IMR-90 (cell line): ENCODE measurements at regions not wholly inside any gene's neighbourhood (a gene's known extent, or its start where the extent isn't known, plus 50 kb on each side); places are given as distances from the start of the nearest gene placed in this dataset.

Experiments used
- ATAC-seq: fragments of 200-7000 bp; cut with Tn5 transposase; 2 replicates; pipeline ENCODE4 v1.9.1; 2020; ENCODE audit warnings: low read depth, mild to moderate bottlenecking, moderate library complexity
- BruUV-seq: library from RNA; stranded (reverse); fragments of 400-500 nt; replicated peaks from 2 replicates; lab custom pipeline; 2021; lab: Mats Ljungman, UMichigan
- CTCF ChIA-PET: fragments of 300-600 bp; formaldehyde crosslinking; extraction: SDS; loops from one replicate; lab custom pipeline; 2021; ENCODE audit warnings: antibody characterized with exemption; lab: Yijun Ruan, JAX
- POLR2A ChIA-PET: fragments of 300-600 bp; sonication (Branson Sonifier 250); formaldehyde crosslinking; loops from one replicate; lab custom pipeline; 2022; ENCODE audit warnings: antibody characterized with exemption; ENCODE audit not compliant: unreplicated experiment; lab: Charles Lee
- DNase-seq: peaks from one replicate; pipeline ENCODE4 v3.0.0; 2013
- H2AFZ ChIP-seq: replicated peaks from 2 replicates; pipeline ENCODE3; 2013; ENCODE audit warnings: low read length, mild to moderate bottlenecking; ENCODE audit not compliant: poor library complexity
- H2AK5ac ChIP-seq: 2 replicates; pipeline ENCODE4 v1.6.1; 2013; ENCODE audit warnings: low read depth, low read length, inconsistent platforms
- H2AK9ac ChIP-seq: replicated peaks from 2 replicates; pipeline ENCODE3; 2013; ENCODE audit warnings: mild to moderate bottlenecking, low read depth, low read length, moderate library complexity; ENCODE audit not compliant: poor library complexity
- H2BK120ac ChIP-seq: 2 replicates; pipeline ENCODE4 v1.6.1; 2013; ENCODE audit warnings: low read depth, low read length, inconsistent platforms
- H2BK15ac ChIP-seq: 3 replicates; pipeline ENCODE4 v1.6.1; 2013; ENCODE audit warnings: low read depth, low read length, inconsistent platforms
- H2BK20ac ChIP-seq: 2 replicates; pipeline ENCODE4 v1.6.1; 2013; ENCODE audit warnings: low read depth, mild to moderate bottlenecking, inconsistent platforms, low read length, moderate library complexity
- H2BK5ac ChIP-seq: 2 replicates; pipeline ENCODE4 v1.6.1; 2013; ENCODE audit warnings: mild to moderate bottlenecking, low read depth, low read length, inconsistent platforms; ENCODE audit not compliant: poor library complexity, severe bottlenecking
- H3K14ac ChIP-seq: replicated peaks from 2 replicates; pipeline ENCODE4 v1.6.1; 2013; ENCODE audit warnings: low read depth, low read length, inconsistent platforms
- H3K18ac ChIP-seq: 2 replicates; pipeline ENCODE4 v1.6.1; 2013; ENCODE audit warnings: low read depth, low read length, control low read depth
- H3K23ac ChIP-seq: 2 replicates; pipeline ENCODE4 v1.6.1; 2013; ENCODE audit warnings: low read depth, low read length, inconsistent platforms
- H3K27ac ChIP-seq: 2 replicates; pipeline ENCODE4 v1.5.1; 2013; ENCODE audit warnings: mild to moderate bottlenecking, control low read depth, low read length; ENCODE audit not compliant: insufficient read depth
- H3K27me3 ChIP-seq: 2 replicates; pipeline ENCODE4 v1.6.1; 2013; ENCODE audit warnings: low read length; ENCODE audit not compliant: control insufficient read depth, insufficient read depth
- H3K36me3 ChIP-seq: 2 replicates; pipeline ENCODE4 v1.6.1; 2013; ENCODE audit warnings: low read length, mixed read lengths; ENCODE audit not compliant: control insufficient read depth, insufficient read depth
- H3K4ac ChIP-seq: 2 replicates; pipeline ENCODE4 v1.6.1; 2013; ENCODE audit warnings: low read depth, low read length, inconsistent platforms
- H3K4me1 ChIP-seq: 2 replicates; pipeline ENCODE4 v1.6.1; 2013; ENCODE audit warnings: low read length, mixed read lengths; ENCODE audit not compliant: control insufficient read depth, insufficient read depth
- H3K4me2 ChIP-seq: 2 replicates; pipeline ENCODE4 v1.6.1; 2013; ENCODE audit warnings: low read depth, mild to moderate bottlenecking, control low read depth, low read length, moderate library complexity
- H3K4me3 ChIP-seq: 2 replicates; pipeline ENCODE4 v1.5.1; 2013; ENCODE audit warnings: low read depth, mild to moderate bottlenecking, control low read depth, low read length, moderate library complexity; ENCODE audit not compliant: insufficient read depth
- H3K56ac ChIP-seq: 2 replicates; pipeline ENCODE4 v1.6.1; 2013; ENCODE audit warnings: low read length, inconsistent platforms; ENCODE audit not compliant: insufficient read depth; ENCODE audit errors: extremely low read depth
- H3K79me1 ChIP-seq, 2 experiments: 2 replicates each; pipeline ENCODE4 v1.6.1; 2013; ENCODE audit warnings: low read length in 2 of 2, inconsistent platforms in 1 of 2, low read depth in 1 of 2
- H3K9ac ChIP-seq: 2 replicates; pipeline ENCODE4 v1.6.1; 2013; ENCODE audit warnings: low read depth, low read length, control low read depth
- H3K9me1 ChIP-seq: 2 replicates; pipeline ENCODE4 v1.6.1; 2013; ENCODE audit warnings: low read length, inconsistent platforms; ENCODE audit not compliant: insufficient read depth
- H3K9me3 ChIP-seq: 2 replicates; pipeline ENCODE4 v1.6.1; 2013; ENCODE audit warnings: low read length; ENCODE audit not compliant: control insufficient read depth, insufficient read depth
- H4K20me1 ChIP-seq: 2 replicates; pipeline ENCODE4 v1.6.1; 2013; ENCODE audit warnings: low read length, inconsistent platforms; ENCODE audit not compliant: insufficient read depth
- H4K5ac ChIP-seq: 2 replicates; pipeline ENCODE4 v1.6.1; 2013; ENCODE audit warnings: mild to moderate bottlenecking, low read depth, low read length, control low read depth
- H4K8ac ChIP-seq, 2 experiments: 2 replicates each; pipeline ENCODE4 v1.6.1; 2013; ENCODE audit warnings: low read depth in 2 of 2, low read length in 2 of 2, control low read depth in 1 of 2, inconsistent platforms in 1 of 2
- H4K91ac ChIP-seq: 2 replicates; pipeline ENCODE4 v1.6.1; 2013; ENCODE audit warnings: low read depth, low read length, inconsistent platforms; ENCODE audit not compliant: insufficient read depth
- BHLHE40 ChIP-seq: fragments of 150-350 bp; IDR thresholded peaks from 2 replicates; pipeline ENCODE4 v1.6.1; 2016; ENCODE audit warnings: mild to moderate bottlenecking, low read depth, low read length
- CEBPB ChIP-seq: IDR thresholded peaks from 2 replicates; pipeline ENCODE4 v1.6.1; 2012; ENCODE audit warnings: low read depth, low read length, improper control_type of control experiment
- ELK1 ChIP-seq: fragments of 150-350 bp; IDR thresholded peaks from 2 replicates; pipeline ENCODE4 v1.6.1; 2016; ENCODE audit warnings: low read depth, mild to moderate bottlenecking, low read length, moderate library complexity, borderline replicate concordance
- FOS ChIP-seq: fragments of 150-350 bp; IDR thresholded peaks from 2 replicates; pipeline ENCODE4 v1.6.1; 2016; ENCODE audit warnings: low read depth, low read length
- MAFK ChIP-seq: IDR thresholded peaks from 2 replicates; pipeline ENCODE4 v1.6.1; 2012; ENCODE audit warnings: low read depth, low read length, improper control_type of control experiment
- MAZ ChIP-seq: IDR thresholded peaks from 2 replicates; pipeline ENCODE4 v1.6.1; 2012; ENCODE audit warnings: low read depth, mild to moderate bottlenecking, low read length, improper control_type of control experiment, moderate library complexity, borderline replicate concordance
- NFE2L2 ChIP-seq: fragments of 150-350 bp; IDR thresholded peaks from 2 replicates; pipeline ENCODE4 v1.6.1; 2016; ENCODE audit warnings: low read depth, mild to moderate bottlenecking, low read length
- POLR2A ChIP-seq: IDR thresholded peaks from 2 replicates; pipeline ENCODE4 v1.6.1; 2012; ENCODE audit warnings: mild to moderate bottlenecking, low read depth, low read length
- RAD21 ChIP-seq: IDR thresholded peaks from 2 replicates; pipeline ENCODE4 v1.6.1; 2012; ENCODE audit warnings: low read length, improper control_type of control experiment
- RCOR1 ChIP-seq: IDR thresholded peaks from 2 replicates; pipeline ENCODE4 v1.6.1; 2012; ENCODE audit warnings: mild to moderate bottlenecking, low read length, improper control_type of control experiment; ENCODE audit not compliant: insufficient replicate concordance
- RFX5 ChIP-seq: IDR thresholded peaks from 2 replicates; pipeline ENCODE4 v1.8.0; 2012; ENCODE audit warnings: low read depth, mild to moderate bottlenecking, low read length, moderate library complexity
- SMC3 ChIP-seq: fragments of 150-350 bp; IDR thresholded peaks from 2 replicates; pipeline ENCODE4 v1.6.1; 2016; ENCODE audit warnings: low read depth, mild to moderate bottlenecking, antibody characterized with exemption, low read length, moderate library complexity
- WGBS, 2 experiments: methylation state at CpG; one replicate each; pipeline versions ENCODE4 v1.1.5 to v1.1.7; 2013; ENCODE audit warnings: missing lambda C conversion rate in 2 of 2; ENCODE audit not compliant: insufficient read length in 1 of 2; ENCODE audit errors: extremely low coverage in 2 of 2; 5-methylcytosine and 5-hydroxymethylcytosine counted together
- dilution Hi-C: fragments of 300-500 bp; cut with HindIII; formaldehyde crosslinking; loops from one replicate; pipeline ENCODE4 v1.14.3; 2018; ENCODE audit warnings: low sequenced_read_pairs; ENCODE audit not compliant: unreplicated experiment
- in situ Hi-C: fragments of 300-500 bp; cut with MboI; formaldehyde crosslinking; loops from 3 replicates; pipeline ENCODE4 v1.14.3; 2019; ENCODE audit warnings: low sequenced_read_pairs, inconsistent platforms, mixed read lengths
- intact Hi-C: fragments of 100-400 bp; cut with micrococcal nuclease; formaldehyde crosslinking; loops from 2 replicates; pipeline ENCODE4 v1.10.0; 2022
- TF ChIP-seq, protein P1 (sequence below): conservative IDR thresholded peaks from 2 replicates; pipeline ENCODE4 v1.5.1; 2012; ENCODE audit warnings: mild to moderate bottlenecking, low read depth, low read length, improper control_type of control experiment
- TF ChIP-seq, protein P2 (sequence below): fragments of 150-350 bp; IDR thresholded peaks from 2 replicates; pipeline ENCODE4 v1.6.1; 2017; ENCODE audit warnings: mild to moderate bottlenecking, antibody characterized with exemption, low read length, low read depth

DNA sequence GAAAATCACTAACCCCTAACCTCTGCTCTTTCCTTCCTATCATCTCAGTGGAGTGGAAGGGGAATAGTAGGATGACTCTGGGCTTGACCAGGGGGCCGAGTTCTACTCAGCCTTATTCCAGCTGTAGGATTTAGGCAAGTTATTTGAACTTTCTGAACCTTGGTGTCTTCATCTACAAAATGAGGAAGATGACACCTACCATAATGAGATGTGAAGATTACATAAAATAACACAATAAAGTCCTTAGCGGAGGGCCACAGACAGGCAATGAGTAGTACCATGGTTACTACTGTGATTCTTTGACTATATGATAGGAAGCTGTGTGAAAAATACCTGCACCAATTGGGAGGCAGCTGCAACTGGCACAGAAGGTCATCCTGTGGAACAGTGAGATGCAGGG lies 53.6 kb upstream of the PIM1 start:
- no TSS peak for BruUV-seq
- no peaks in the 10 kb centered on the region for H3K36me3 ChIP-seq
- no peak overlapping the region for H2BK15ac ChIP-seq
- H3K9ac ChIP-seq, result no peak overlapping the region
- CTCF ChIA-PET, result no interaction called here
- POLR2A ChIA-PET, result no interaction called here
- H3K4ac ChIP-seq, result no peak overlapping the region
- H2AK5ac ChIP-seq, result no peak overlapping the region
- H2AFZ ChIP-seq, result no peak overlapping the region
- H4K8ac ChIP-seq, result no peak overlapping the region
- no peak overlapping the region for H4K91ac ChIP-seq
- H3K9me3 ChIP-seq, result no peaks in the 10 kb centered on the region
- no peak overlapping the region for H3K4me3 ChIP-seq
- no peak overlapping the region for H2BK5ac ChIP-seq
- H3K9me1 ChIP-seq, result no peaks in the 10 kb centered on the region
- H2AK9ac ChIP-seq, result no peak overlapping the region
- no peak overlapping the region for H2BK120ac ChIP-seq
- dilution Hi-C loops (no loop called here), in situ Hi-C loops (no loop called here), intact Hi-C loops (no loop called here)
- H3K4me1 ChIP-seq, result no peaks in the 10 kb centered on the region; the same call in 1 of the 2 replicates
- H3K18ac ChIP-seq, result no peak overlapping the region
- TF ChIP-seq NFE2L2, result no peak
- TF ChIP-seq RCOR1, result no peak
- TF ChIP-seq, protein P1, sequence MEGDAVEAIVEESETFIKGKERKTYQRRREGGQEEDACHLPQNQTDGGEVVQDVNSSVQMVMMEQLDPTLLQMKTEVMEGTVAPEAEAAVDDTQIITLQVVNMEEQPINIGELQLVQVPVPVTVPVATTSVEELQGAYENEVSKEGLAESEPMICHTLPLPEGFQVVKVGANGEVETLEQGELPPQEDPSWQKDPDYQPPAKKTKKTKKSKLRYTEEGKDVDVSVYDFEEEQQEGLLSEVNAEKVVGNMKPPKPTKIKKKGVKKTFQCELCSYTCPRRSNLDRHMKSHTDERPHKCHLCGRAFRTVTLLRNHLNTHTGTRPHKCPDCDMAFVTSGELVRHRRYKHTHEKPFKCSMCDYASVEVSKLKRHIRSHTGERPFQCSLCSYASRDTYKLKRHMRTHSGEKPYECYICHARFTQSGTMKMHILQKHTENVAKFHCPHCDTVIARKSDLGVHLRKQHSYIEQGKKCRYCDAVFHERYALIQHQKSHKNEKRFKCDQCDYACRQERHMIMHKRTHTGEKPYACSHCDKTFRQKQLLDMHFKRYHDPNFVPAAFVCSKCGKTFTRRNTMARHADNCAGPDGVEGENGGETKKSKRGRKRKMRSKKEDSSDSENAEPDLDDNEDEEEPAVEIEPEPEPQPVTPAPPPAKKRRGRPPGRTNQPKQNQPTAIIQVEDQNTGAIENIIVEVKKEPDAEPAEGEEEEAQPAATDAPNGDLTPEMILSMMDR, result no peak
- TF ChIP-seq, protein P2, sequence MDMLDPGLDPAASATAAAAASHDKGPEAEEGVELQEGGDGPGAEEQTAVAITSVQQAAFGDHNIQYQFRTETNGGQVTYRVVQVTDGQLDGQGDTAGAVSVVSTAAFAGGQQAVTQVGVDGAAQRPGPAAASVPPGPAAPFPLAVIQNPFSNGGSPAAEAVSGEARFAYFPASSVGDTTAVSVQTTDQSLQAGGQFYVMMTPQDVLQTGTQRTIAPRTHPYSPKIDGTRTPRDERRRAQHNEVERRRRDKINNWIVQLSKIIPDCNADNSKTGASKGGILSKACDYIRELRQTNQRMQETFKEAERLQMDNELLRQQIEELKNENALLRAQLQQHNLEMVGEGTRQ, result no peak
- TF ChIP-seq FOS, result no peak
- TF ChIP-seq SMC3, result no peak
- no peak for TF ChIP-seq POLR2A
- TF ChIP-seq MAZ, result no peak
- no peak for TF ChIP-seq RAD21
- no peak for TF ChIP-seq ELK1
- no peak for TF ChIP-seq BHLHE40
- no peak for TF ChIP-seq CEBPB
- TF ChIP-seq RFX5, result no peak
- no peak for TF ChIP-seq MAFK
- no peak for ATAC-seq
- no peaks in the 10 kb centered on the region for H3K27me3 ChIP-seq
- H4K20me1 ChIP-seq, result no peaks in the 10 kb centered on the region
- H3K56ac ChIP-seq, result no peak overlapping the region
- H3K79me1 ChIP-seq, result no peaks in the 10 kb centered on the region
- WGBS, 2 experiments, result no CpG with 5 or more reads among the region's 2 CpGs
- H3K14ac ChIP-seq, result no peak overlapping the region
- no peak overlapping the region for H2BK20ac ChIP-seq
- H3K23ac ChIP-seq, result no peak overlapping the region
- H4K5ac ChIP-seq, result no peak overlapping the region
- DNase-seq, result no peak
- H3K4me2 ChIP-seq, result no peak overlapping the region
- H3K27ac ChIP-seq, result no peak overlapping the region
